Keratinocyte (primary cell): ENCODE measurements at regions not wholly inside any gene's neighbourhood (a gene's known extent, or its start where the extent isn't known, plus 50 kb on each side); places are given as distances from the start of the nearest gene placed in this dataset.

Experiments
- CTCF ChIP-seq, 3 experiments: IDR thresholded peaks in 1 of 3; conservative IDR thresholded peaks in 1 of 3; optimal IDR thresholded peaks in 1 of 3; 2 replicates in 2 of 3; 3 replicates in 1 of 3; pipeline versions ENCODE3 to v1.5.1; 2011; ENCODE audit warnings: low read length in 3 of 3, mild to moderate bottlenecking in 3 of 3, moderate library complexity in 2 of 3, control low read depth in 1 of 3, inconsistent platforms in 1 of 3; ENCODE audit not compliant: insufficient read depth in 2 of 3; ENCODE audit errors: extremely low read depth in 1 of 3
- EZH2 ChIP-seq: IDR thresholded peaks from one replicate; pipeline ENCODE4 v1.6.1; 2012; ENCODE audit warnings: inconsistent platforms, mild to moderate bottlenecking, low read length, moderate library complexity

- no peak for TF ChIP-seq CTCF (optimal IDR thresholded peaks at IDR 0.05 in 1 of 3, IDR thresholded peaks at IDR 0.05 in 1 of 3, conservative IDR thresholded peaks at IDR 0.05 in 1 of 3; ENCODE audit: extremely low read depth in 1 of 3, insufficient read depth in 2 of 3, low read length in 3 of 3)
- no peak for TF ChIP-seq EZH2
These were observed 239.8 kb upstream of the SALL1 start for GRCh38 chr16:51390877-51391276.
